EH (cell line): ENCODE measurements at regions not wholly inside any gene's neighbourhood (a gene's known extent, or its start where the extent isn't known, plus 50 kb on each side); places are given as distances from the start of the nearest gene placed in this dataset.

Experiments used
- DNase-seq: peaks from one replicate; pipeline ENCODE4 v3.0.0-alpha.2; 2015; ENCODE audit warnings: low read depth

- no peak for DNase-seq
Observed at GRCh38 chr12:24414480-24414879, 465.0 kb upstream of the SOX5 start.

DNA sequence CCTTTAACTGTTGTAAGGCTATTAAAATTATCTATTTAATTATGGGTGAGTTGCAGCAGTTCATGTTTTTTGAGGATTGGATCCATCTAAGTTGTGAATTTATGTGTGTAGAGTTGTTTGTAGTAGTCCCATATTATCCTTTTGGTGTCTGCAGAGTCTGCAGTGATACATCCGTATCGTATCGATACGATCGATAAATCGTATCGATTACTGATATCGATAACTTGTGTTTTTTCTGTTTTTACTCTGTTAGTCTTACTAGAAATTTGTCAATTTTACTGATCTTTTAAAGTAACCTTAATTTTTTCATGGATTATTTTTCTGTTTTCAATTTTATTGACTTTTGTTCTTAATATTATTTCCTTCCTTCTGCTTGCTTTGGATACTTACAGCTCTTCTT, 462.5 kb upstream of the SOX5 start:
- DNase-seq: no peak

GRCh38 chr12:24409868-24410267, 460.4 kb upstream of the SOX5 start:
- no peak for DNase-seq

- DNase-seq: no peak
Observed at GRCh38 chr12:24408305-24408704, 458.8 kb upstream of the SOX5 start.

GRCh38 chr12:24407884-24408283, 458.4 kb upstream of the SOX5 start:
- no peak for DNase-seq

DNA sequence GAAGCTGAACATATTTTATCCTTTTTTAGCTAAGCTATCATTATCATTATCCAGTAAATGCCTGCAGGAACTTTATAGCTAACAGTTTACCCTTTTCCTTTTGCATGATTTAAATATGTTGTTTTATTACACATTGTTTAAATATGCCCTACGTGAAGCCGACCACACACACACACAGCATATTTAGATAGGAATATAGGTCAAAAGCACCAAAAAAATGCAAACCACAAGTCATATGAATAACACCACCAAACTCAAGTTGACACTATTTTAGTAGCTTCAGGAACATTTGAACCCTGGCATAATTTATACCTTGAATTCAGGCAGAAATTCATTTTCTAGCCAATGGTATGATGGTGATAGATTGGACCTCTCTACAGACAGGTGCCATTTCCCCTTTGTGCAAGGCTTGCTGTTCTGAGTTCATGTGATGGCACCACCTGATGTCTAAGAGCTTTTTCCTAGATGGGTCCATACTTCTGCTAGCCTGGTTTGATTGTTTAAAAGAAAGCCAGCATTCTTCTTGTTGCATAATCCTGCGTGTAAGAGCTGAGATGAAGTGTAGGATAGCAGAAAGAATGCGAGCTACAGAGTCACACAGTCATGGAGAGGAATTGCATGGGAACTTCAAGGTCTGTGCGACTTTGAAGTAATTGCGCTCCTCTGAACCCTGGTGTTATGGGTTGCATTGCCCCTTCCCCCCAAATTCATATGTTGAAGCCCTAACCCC, 454.8 kb upstream of the SOX5 start:
- peak; percentile 31 for DNase-seq

DNA sequence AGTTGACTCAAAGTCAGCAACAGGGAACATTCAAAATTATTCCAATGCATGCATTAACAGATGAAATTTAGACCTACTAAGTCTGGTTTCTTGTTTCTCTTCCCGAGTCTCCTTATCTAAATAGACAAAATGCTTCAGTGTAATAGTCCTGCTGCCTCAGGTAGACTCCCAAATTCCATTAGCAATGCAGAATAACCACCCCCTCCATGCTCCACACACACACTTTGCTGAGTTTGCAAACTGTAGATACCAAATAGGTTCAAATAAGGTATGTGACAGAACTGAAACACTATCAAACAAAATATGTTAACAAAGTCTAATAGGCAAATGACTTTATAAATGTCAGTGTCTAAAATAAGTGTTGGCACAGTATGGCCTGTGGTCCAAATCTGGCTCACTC, 451.1 kb upstream of the SOX5 start:
- no peak for DNase-seq

DNA sequence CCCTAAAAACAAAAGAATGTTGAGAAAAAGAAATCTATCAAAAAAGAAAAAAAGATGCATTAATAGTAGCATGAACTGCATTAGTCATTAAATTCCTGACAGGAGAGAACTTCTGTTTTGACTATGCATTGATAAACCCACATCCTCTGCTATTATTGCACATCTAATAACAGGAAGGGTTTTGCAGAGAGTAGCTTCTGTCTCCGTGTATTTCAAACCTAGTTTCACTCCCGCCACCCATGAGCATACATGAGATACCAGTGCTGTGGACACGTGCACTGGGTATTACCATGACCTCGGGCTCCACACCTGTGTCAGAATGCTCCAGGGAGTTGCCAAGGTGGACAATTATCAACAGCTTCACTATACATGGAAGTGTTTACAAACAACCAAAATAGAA, 449.1 kb upstream of the SOX5 start:
- DNase-seq: no peak

DNA sequence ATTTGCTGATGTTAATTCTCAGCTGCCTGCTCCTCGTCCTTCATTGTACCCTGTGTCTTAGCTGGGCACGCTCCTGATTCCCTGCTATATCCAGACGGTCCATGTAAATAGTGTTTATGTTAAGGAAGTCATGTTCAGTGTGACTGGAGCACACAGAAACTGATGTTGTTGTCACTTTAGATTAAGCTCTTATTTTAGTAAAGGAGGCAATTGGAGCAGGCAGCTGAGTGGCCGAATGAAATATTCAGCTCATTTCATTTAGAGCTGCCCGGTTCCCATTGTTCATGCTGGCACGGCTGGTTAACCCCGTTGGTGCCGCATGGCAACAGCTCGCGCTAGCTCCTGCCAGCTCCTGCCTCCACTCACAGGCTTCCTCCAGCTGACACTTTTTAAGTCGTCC, 446.8 kb upstream of the SOX5 start:
- DNase-seq: no peak

DNA sequence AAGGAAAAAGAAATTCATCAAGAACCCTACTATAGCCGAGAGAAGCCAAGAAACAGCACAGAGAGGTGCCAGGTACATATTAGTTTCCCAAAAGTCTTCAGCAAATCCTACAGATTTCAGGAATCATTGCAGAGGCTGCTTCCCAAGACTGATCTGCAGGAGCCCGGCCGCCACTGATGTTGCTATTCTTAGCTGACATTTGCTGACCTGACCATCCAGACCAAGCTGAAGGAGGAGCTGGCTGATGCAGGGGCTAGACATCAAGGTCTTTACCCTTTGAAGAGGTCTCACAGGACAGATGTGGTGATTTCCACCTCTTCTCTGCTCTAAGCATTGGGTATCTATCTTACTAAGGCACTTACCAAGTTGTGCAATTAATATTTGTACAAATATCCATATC, 444.8 kb upstream of the SOX5 start:
- DNase-seq: no peak

GRCh38 chr12:24393071-24393470, 443.6 kb upstream of the SOX5 start:
- DNase-seq: no peak

- DNase-seq: no peak
Observed at GRCh38 chr12:24389394-24389793, 439.9 kb upstream of the SOX5 start.

DNA sequence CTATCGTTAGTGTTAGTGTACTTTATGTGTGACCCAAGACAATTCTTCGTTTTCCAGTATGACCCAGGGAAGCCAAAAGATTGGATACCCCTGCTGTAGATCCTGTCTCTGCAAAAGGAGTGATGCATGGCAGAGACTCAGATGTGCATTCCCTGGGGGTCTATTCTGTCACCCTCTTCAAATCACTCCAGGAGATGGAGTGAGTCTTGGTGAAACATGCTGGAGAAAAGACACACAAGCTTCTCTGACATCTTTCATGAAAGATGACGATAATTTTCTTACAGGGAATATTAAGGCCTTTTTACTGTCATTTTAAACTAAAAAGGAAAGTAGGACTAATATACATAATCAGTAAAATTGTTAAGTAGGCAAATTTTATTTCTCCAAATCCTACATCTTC, 437.9 kb upstream of the SOX5 start:
- DNase-seq: no peak

- no peak for DNase-seq
Observed at GRCh38 chr12:24386836-24387235, 437.4 kb upstream of the SOX5 start.

DNA sequence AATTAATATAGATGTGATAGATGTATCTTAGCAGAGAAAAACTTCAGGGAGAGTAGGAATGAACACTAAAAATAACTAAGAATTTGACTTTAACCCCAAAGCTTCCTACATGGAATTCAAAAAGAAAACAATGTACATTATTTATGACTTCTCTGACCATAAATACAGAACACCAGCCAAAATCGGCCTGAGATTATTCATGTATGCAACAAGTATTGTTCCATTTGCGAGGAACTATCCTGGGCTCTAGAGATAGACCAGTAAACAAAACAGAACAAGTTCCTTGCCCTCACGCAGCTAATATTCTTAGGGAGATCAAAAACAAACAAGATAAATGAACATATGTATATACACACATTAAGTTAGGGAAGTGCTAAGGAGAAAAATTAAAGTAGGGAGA, 432.3 kb upstream of the SOX5 start:
- DNase-seq: peak; percentile 9

GRCh38 chr12:24379861-24380521, 430.5 kb upstream of the SOX5 start:
- no peak for DNase-seq

GRCh38 chr12:24379433-24379832, 430.0 kb upstream of the SOX5 start:
- no peak for DNase-seq

- DNase-seq: peak; percentile 88
Observed at GRCh38 chr12:24378548-24379407, 429.3 kb upstream of the SOX5 start.

DNA sequence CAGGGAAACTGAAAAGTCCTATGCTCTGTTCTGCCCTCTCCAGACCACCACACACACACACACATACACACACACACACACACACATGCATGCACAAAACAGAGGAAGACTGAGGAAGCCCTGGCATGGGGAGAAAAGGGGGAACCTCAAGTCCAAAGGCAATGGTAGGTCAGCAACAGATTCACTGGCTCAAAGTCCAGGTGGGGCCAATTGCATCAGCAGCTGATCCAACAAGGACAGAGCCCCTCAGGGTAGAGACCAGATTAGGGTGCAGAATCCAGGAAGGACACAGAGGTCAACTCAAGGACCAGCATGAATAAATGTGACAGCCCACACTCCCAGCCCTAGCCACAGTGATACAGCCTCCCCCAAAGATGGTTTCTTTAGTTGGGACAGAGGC, 425.0 kb upstream of the SOX5 start:
- no peak for DNase-seq

DNA sequence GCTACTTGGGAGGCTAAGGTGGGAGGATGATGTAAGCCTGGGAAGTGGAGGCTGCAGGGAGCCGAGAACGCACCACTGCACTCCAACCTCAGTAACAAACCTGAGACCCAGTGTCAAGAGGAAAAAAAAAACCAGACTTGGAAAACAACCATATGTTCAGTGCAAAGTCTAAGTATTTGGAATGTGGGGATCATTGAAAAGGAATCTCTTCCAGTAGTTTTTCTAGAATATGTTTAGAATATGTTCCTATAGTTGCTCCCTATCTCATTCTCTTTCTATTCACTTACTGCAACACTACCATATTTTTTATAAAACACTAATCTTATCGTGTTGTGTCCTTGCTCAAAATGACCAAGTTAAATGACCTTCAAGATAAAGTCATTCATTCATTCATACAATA, 423.5 kb upstream of the SOX5 start:
- no peak for DNase-seq

- DNase-seq: no peak
Observed at GRCh38 chr12:24366514-24366913, 417.0 kb upstream of the SOX5 start.

DNA sequence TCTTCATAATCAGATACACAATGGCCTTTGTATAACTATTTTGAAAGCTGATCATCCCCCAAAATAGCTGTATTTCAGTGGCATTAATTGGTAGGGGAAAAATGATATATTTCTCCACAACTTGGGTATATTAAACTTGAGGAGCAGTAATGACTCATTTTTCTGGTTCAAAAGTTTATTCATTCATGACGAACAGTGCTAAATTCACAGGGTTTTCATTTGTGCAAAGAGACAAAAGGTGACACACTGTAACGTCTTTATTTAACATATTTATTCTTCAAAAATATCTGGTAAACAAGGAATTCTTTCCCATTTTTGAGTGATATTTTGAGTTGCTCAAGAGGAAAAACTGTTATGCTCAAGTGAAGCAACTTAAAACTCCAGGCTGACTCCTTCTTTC, 415.5 kb upstream of the SOX5 start:
- no peak for DNase-seq

DNA sequence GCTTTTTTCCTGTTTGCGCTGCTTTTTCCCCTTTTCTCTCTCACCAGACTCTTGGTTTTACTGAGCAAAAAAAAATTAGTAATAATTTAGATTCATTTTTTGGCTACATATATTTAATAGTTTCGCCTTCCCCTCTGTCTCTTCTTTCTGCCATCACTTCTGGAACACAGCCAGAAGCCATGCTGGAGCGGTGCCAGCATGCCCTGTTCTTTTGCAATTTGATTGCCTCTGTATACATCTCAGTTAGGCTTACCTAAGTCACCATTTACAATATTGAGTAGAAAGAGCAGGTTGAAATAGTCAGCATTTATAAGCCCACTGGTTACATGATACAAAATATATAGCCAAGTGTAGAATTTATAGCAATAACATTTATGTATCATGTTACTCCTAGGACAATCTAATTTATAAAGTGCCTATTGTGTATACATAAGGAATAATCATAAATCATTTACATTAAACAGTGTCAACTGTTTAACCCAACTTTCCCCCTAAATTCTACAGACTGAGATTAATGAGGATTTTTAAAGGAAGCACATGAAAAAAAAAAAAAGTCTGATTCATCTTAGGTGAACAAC, 413.8 kb upstream of the SOX5 start:
- DNase-seq: no peak
